ENCODE measurements at regions not wholly inside any gene's neighbourhood (a gene's known extent, or its start where the extent isn't known, plus 50 kb on each side); places are given as distances from the start of the nearest gene placed in this dataset.

DNA sequence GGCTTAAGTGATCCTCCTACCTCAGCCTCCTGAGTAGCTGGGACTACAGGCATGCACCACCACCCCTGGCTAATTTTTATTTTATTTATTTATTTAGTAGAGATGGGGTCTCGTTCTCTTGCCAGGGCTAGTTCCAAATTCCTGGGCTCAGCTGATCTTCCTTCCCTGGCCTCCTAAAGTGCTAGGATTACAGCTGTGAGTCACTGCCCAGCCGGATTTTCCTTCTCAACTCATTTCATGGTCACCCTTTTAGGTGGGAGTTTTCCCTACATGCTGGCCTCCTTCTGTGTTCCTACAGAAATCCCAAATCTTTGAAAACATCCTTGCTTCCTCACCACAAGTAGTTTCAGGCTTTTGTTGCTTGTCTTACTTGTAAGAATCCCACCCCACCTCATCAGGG lies 102.1 kb upstream of the SIAH1 start:
- TF ChIP-seq, protein P1, sequence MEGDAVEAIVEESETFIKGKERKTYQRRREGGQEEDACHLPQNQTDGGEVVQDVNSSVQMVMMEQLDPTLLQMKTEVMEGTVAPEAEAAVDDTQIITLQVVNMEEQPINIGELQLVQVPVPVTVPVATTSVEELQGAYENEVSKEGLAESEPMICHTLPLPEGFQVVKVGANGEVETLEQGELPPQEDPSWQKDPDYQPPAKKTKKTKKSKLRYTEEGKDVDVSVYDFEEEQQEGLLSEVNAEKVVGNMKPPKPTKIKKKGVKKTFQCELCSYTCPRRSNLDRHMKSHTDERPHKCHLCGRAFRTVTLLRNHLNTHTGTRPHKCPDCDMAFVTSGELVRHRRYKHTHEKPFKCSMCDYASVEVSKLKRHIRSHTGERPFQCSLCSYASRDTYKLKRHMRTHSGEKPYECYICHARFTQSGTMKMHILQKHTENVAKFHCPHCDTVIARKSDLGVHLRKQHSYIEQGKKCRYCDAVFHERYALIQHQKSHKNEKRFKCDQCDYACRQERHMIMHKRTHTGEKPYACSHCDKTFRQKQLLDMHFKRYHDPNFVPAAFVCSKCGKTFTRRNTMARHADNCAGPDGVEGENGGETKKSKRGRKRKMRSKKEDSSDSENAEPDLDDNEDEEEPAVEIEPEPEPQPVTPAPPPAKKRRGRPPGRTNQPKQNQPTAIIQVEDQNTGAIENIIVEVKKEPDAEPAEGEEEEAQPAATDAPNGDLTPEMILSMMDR (IDR thresholded peaks at IDR 0.05), result no peak
- no peak for TF ChIP-seq POLR2A (IDR thresholded peaks at IDR 0.05)

All from testis (tissue), 2 donors.